ENCODE measurements at regions not wholly inside any gene's neighbourhood (a gene's known extent, or its start where the extent isn't known, plus 50 kb on each side); places are given as distances from the start of the nearest gene placed in this dataset.

GRCh38 chr3:187961366-187961765, 192.6 kb upstream of the LPP start:
- DNase-seq, result no peak

- no peak for DNase-seq
These were observed 190.8 kb upstream of the LPP start for GRCh38 chr3:187963003-187963676.

GRCh38 chr3:187963677-187964385, 190.1 kb upstream of the LPP start:
- no peak for DNase-seq

GRCh38 chr3:187964760-187965159, 189.2 kb upstream of the LPP start:
- DNase-seq, result no peak

- no peak for DNase-seq
These were observed 187.9 kb upstream of the LPP start for GRCh38 chr3:187966096-187966495.

- no peak for DNase-seq
These were observed 187.1 kb upstream of the LPP start for GRCh38 chr3:187966636-187967406.

- DNase-seq, result no peak
These were observed 186.0 kb upstream of the LPP start for GRCh38 chr3:187967993-187968392.

- DNase-seq, result no peak
These were observed 184.9 kb upstream of the LPP start for GRCh38 chr3:187968883-187969580.

GRCh38 chr3:187969581-187969950, 184.4 kb upstream of the LPP start:
- no peak for DNase-seq

- DNase-seq, result no peak
These were observed 183.9 kb upstream of the LPP start for GRCh38 chr3:187970106-187970505.

- no peak for DNase-seq
These were observed 182.3 kb upstream of the LPP start for GRCh38 chr3:187971629-187972028.

- no peak for DNase-seq
These were observed 181.5 kb upstream of the LPP start for GRCh38 chr3:187972454-187972853.

GRCh38 chr3:187973977-187974870, 179.7 kb upstream of the LPP start:
- no peak for DNase-seq

GRCh38 chr3:187974871-187975271, 179.1 kb upstream of the LPP start:
- no peak for DNase-seq

- no peak for DNase-seq
These were observed 178.2 kb upstream of the LPP start for GRCh38 chr3:187975561-187976364.

- DNase-seq, result no peak
These were observed 177.5 kb upstream of the LPP start for GRCh38 chr3:187976365-187976900.

- no peak for DNase-seq
These were observed 176.3 kb upstream of the LPP start for GRCh38 chr3:187977659-187978058.

- no peak for DNase-seq
These were observed 175.4 kb upstream of the LPP start for GRCh38 chr3:187978433-187979011.

GRCh38 chr3:187979564-187979963, 174.4 kb upstream of the LPP start:
- DNase-seq, result no peak

- no peak for DNase-seq
These were observed 173.1 kb upstream of the LPP start for GRCh38 chr3:187980861-187981260.

GRCh38 chr3:187982142-187982541, 171.8 kb upstream of the LPP start:
- DNase-seq, result no peak
